ENCODE measurements at regions not wholly inside any gene's neighbourhood (a gene's known extent, or its start where the extent isn't known, plus 50 kb on each side); places are given as distances from the start of the nearest gene placed in this dataset.
"Not testable (repeated sequence)": the region's sequence is repeated elsewhere in the genome, so short reads cannot be mapped to it uniquely, and the experiment has no call there.

- no peak for FAIRE-seq
- DNase-seq (ENCODE audit: insufficient read length, low spot score), result no peak
Measured at GRCh38 chr11:97764605-97765004, 1256.1 kb upstream of the CNTN5 start.

DNA sequence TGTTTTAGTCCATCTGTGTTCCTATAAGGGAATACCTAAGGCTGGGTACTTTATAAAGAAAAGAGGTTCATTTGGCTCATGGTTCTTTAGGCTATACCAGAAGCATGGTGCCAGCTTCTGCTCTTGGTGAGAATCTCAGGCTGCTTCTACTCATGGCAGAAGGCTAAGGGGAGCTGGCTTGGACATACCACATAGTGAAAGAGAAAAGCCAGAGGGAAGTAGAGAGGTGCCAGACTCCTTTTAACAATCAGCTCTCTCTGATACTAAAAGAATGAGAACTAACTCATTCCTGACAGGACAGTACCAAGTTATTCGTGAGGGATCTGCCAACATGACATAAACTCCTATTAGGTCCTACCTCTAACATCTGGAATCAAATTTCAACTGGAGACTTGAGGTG is 1250.2 kb upstream of the CNTN5 start:
- FAIRE-seq, result no peak
- no peak for DNase-seq (ENCODE audit: insufficient read length, low spot score)

GRCh38 chr11:97772705-97773104 is 1248.0 kb upstream of the CNTN5 start:
- DNase-seq (ENCODE audit: insufficient read length, low spot score) (no peak), FAIRE-seq (no peak)

GRCh38 chr11:97784388-97784787 is 1236.4 kb upstream of the CNTN5 start:
- DNase-seq (ENCODE audit: insufficient read length, low spot score); FAIRE-seq: not testable (repeated sequence)

DNA sequence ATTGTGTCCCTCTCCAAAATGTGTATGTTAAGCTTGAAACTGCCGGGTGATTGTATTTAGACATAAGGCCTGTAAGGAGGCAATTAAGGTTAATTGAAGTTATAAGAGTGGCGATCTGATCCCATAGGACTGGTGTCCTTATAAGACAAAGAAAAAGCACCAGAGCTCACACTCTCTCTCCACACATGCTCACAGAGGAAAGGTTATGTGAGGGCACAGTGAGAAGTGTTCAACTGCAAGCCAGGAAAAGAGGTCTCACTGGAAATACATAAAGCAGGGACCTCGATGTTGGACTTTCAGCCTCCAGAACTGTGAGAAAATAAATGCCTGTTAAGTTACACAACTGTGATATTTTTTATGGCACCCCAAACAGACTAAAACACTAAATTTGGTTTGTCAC is 1233.8 kb upstream of the CNTN5 start:
- no peak for DNase-seq (ENCODE audit: insufficient read length, low spot score)
- FAIRE-seq, result no peak

GRCh38 chr11:97794876-97795275 is 1225.9 kb upstream of the CNTN5 start:
- FAIRE-seq (no peak), DNase-seq (ENCODE audit: insufficient read length, low spot score) (no peak)

DNA sequence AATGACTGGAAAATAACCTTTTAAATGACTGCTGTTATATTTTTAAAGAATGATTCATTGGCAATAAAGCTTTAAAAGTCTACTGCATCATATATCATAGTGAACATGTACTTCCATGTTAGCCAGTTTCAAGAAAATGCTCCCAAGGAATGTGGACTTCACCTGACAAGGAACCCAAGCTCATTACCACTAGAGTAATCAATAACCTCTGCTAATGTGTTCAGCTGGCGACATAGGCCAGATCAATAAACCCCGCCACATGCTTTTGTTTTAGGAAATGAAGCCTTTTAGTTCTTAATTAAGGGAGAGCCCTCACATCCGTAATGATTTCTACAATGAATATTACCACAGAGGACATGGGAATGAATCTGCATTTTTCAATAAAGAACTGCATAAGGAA is 1219.9 kb upstream of the CNTN5 start:
- FAIRE-seq, result no peak

GRCh38 chr11:97814325-97814959 is 1206.3 kb upstream of the CNTN5 start:
- FAIRE-seq (no peak), DNase-seq (ENCODE audit: insufficient read length, low spot score) (no peak)

More for the DNA sequence above, 1219.9 kb upstream of the CNTN5 start:
- no peak for DNase-seq (ENCODE audit: insufficient read length, low spot score)

DNA sequence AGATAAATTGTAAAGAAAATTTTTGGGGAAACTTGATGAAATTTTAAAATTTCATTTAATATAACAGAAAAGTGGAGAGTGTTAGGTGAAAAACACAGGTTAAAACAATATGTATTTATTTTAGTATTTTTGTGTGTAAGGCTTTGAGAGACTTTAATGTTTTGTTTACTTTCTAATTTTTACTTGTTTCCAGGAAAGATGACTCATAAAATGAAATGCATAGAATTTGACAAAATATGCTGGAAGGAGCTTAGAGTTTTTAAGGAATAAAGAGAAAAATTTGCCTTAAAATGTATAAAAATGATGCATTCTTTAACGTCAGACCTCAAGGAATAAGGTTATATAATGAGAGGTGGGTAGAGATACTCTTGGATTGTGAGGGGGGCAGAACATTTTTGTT is 1205.1 kb upstream of the CNTN5 start:
- DNase-seq (ENCODE audit: insufficient read length, low spot score), result no peak
- no peak for FAIRE-seq

- no peak for FAIRE-seq
- DNase-seq (ENCODE audit: insufficient read length, low spot score), result no peak
Measured at GRCh38 chr11:97832451-97832850, 1188.3 kb upstream of the CNTN5 start.

DNA sequence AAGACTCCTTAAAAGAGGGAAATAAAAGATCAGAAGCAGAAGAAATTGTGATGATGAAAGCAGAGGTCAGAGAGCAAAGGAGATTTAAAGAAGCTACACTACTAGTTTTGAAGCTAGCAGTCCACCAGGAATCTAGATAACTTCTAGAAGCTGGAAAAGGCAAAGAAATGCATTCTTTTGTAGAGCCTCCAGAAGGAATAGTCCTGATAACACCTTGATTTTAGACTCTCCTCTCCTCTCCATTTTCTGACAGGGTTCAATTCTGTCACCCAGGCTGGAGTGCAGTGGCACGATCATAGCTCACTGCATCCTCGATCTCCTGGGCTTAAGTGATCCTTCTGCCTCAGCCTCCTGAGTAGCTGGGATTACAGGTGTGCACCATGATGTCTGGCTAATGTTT is 1187.3 kb upstream of the CNTN5 start:
- DNase-seq (ENCODE audit: insufficient read length, low spot score) (no peak), FAIRE-seq (no peak)

DNA sequence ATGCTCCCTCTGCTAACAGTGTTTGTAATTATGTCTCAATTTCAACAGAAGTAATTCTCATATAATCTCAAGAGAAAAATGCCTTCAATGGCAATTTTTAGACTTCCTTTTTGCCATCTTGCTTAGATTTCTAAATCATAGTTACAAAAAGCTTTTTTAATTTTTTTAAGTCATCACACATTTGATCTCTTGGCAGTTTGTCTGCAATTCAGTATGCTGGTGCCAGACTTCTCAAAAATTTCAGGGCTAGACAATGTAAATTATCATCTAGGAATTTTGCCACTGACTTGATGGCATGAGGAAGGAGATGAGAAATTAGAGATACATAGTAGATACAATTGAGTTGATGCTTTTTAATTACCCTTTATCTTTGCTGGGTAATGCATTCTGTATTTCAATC is 1176.7 kb upstream of the CNTN5 start:
- no peak for FAIRE-seq

DNA sequence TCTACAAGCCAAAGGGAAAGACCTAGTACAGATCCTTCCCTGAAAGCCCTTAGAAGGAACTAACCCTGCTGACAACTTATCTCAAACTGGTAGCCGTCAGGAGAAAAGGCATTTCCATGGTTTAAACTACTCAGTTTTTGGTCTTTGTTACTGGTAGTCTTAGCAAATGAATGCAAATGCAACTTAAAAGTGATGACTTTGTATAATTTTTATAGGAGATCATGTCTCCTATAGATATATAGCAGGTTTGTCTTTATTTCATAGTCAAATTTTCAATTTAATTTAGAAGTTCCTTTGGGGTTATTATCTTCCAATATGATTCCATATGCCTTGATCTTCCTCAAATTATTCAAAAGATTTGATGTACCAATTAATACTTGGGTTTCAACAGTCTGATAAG is 1173.0 kb upstream of the CNTN5 start:
- DNase-seq (ENCODE audit: insufficient read length, low spot score) (no peak), FAIRE-seq (no peak)

More for the DNA sequence above, 1176.7 kb upstream of the CNTN5 start:
- DNase-seq (ENCODE audit: insufficient read length, low spot score), result no peak

GRCh38 chr11:97850701-97851100 is 1170.0 kb upstream of the CNTN5 start:
- DNase-seq (ENCODE audit: insufficient read length, low spot score) (no peak), FAIRE-seq (no peak)

DNA sequence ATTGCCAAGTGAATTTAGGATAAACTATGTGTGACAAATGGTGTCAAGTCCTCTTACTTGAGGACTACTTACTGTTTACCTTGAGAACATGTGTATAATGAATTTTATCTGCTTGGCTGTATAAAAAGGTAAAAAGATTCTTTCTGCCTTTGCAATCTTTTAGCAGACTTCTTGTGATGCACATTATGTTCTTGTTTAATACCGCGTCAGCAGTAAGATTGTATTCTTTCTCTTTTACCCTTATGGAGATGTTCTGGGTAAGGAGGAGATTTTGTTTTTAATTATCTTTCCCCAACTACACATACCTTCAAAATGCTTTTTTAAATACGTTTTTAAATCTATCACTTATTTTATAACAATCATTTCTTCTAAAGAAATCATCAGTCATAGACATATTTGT is 1166.4 kb upstream of the CNTN5 start:
- FAIRE-seq (no peak), DNase-seq (ENCODE audit: insufficient read length, low spot score) (no peak)

DNA sequence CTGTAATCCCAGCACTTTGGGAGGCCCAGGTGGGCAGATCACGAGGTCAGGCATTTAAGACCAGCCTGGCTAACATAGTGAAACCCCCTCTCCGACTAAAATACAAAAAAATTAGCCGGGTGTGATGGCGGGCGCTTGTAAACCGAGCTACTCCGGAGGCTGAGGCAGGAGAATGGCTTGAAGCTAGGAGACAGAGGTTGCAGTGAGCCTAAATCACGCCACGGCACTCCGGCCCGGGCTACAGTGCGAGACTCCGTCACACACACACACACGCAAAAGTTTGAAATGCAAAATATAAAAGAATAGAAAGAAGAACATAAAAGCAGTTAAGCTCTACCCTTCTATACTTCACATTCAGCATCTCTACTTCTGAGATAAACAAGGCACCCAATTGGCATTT is 1165.9 kb upstream of the CNTN5 start:
- DNase-seq (ENCODE audit: insufficient read length, low spot score) (no peak), FAIRE-seq (no peak)

DNA sequence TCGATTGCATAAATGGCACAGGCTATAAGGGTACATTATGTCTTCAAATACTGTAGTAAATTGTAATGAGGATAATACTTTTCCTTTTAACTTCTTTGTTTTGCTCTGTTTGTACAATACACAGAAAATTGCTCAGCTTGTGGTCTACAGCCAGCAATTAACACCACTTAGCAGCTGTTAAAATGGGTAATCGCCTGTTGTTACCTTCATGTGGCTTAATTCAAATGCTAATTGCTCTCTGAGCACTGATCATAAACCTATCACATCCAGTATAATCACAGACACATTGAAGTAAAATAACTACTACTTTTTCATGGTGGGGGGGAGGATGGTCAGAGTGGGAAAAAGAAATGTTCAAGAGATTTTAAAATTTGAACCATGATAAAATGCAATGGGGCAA is 1164.1 kb upstream of the CNTN5 start:
- no peak for DNase-seq (ENCODE audit: insufficient read length, low spot score)
- no peak for FAIRE-seq

DNA sequence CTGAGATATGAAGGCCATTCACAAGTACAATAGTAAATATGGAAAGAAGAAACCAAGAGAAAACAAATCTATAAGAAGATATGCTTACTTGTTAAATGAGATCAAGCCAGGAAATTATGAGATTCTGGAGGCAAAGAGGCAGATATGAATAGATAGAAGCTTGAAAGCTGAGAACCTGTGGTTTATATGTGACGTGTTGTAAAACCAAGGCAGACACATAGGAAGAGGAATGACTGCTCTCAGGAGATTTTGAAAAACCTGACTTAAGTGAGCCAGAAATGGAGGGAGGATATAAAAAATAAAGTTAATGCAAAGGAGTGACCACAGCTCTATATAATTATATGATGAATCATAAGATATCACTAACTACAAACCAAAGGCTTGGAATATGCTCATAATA is 1160.5 kb upstream of the CNTN5 start:
- no peak for DNase-seq (ENCODE audit: insufficient read length, low spot score)
- no peak for FAIRE-seq

- DNase-seq (ENCODE audit: insufficient read length, low spot score), result no peak
- no peak for FAIRE-seq
Measured at GRCh38 chr11:97862021-97862420, 1158.7 kb upstream of the CNTN5 start.

- FAIRE-seq (no peak), DNase-seq (ENCODE audit: insufficient read length, low spot score) (no peak)
Measured at GRCh38 chr11:97865424-97866012, 1155.2 kb upstream of the CNTN5 start.

DNA sequence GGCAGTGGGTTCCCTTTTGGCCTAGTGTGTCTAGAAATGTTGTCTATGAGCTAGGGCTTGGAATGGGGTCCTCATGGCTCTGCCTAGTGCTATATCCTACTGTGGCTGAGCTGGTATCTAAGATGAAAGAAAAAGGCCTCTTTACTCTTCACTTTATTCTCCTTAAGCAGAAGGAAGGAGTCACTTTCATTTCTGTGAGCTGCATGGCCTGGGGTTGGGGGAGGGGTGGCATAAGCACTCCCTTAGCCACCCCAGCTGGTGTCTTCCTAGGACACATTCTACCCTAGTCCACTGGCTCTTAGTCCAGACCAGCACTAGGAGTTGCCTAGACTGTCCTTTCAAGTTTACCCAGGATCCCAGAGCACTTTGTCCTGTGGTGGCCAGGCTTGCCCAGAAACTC is 1148.9 kb upstream of the CNTN5 start:
- DNase-seq (ENCODE audit: insufficient read length, low spot score) (no peak), FAIRE-seq (no peak)

DNA sequence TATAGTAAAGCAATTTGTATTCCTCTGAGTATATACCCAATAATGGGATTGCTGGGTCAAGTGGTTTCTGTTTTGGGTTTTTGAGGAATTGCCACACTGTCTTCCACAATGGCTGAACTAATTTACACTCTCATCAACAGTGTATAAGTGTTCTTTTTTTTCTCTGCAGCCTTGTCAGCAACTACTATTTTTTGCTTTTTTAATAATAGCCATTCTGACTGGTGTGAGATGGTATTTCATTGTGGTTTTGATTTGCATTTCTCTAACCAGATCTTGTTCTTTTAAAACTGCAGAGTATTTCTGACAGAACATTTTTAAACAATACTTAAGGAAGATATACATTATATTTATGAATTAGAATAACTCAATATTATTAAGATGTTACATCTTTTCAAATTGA is 1140.5 kb upstream of the CNTN5 start:
- FAIRE-seq (no peak), DNase-seq (ENCODE audit: insufficient read length, low spot score) (no peak)

GRCh38 chr11:97883086-97883485 is 1137.7 kb upstream of the CNTN5 start:
- FAIRE-seq (no peak), DNase-seq (ENCODE audit: insufficient read length, low spot score) (no peak)

Measured in GM19239 (cell line).